Neural crest cell (in vitro differentiated cells): ENCODE measurements at regions not wholly inside any gene's neighbourhood (a gene's known extent, or its start where the extent isn't known, plus 50 kb on each side); places are given as distances from the start of the nearest gene placed in this dataset.
"Not testable (repeated sequence)": the region's sequence is repeated elsewhere in the genome, so short reads cannot be mapped to it uniquely, and the experiment has no call there.

Experiments used
- DNase-seq: peaks from one replicate; pipeline ENCODE4 v3.0.0; 2021; ENCODE audit warnings: low read depth, mixed read lengths, low spot score
- H3K27ac Mint-ChIP-seq: one replicate; pipeline ENCODE4 v1.8.0; 2021; ENCODE audit warnings: mild to moderate bottlenecking, mixed read lengths; ENCODE audit not compliant: unreplicated experiment
- H3K27me3 Mint-ChIP-seq: 2 replicates; pipeline ENCODE4 v1.8.0; 2021; ENCODE audit warnings: low read depth, mild to moderate bottlenecking, mixed read lengths
- H3K36me3 Mint-ChIP-seq: 2 replicates; pipeline ENCODE4 v1.8.0; 2021; ENCODE audit warnings: low read depth, mild to moderate bottlenecking, mixed read lengths
- H3K4me1 Mint-ChIP-seq: 2 replicates; pipeline ENCODE4 v1.8.0; 2021; ENCODE audit warnings: mixed read lengths
- H3K4me3 Mint-ChIP-seq: one replicate; pipeline ENCODE4 v1.8.0; 2021; ENCODE audit warnings: mild to moderate bottlenecking, mixed read lengths
- H3K9me3 Mint-ChIP-seq: 2 replicates; pipeline ENCODE4 v1.8.0; 2021; ENCODE audit warnings: mixed read lengths
- TF ChIP-seq, protein P1 (sequence below): fragments of 200-600 bp; sonication (generic); conservative IDR thresholded peaks from 2 replicates; pipeline ENCODE4 v1.5.0; 2021; ENCODE audit warnings: antibody characterized with exemption, mild to moderate bottlenecking

- no peaks in the 10 kb centered on the region for H3K36me3 Mint-ChIP-seq
- H3K9me3 Mint-ChIP-seq = peaks cover 9% of the 10 kb centered on the region
- H3K4me3 Mint-ChIP-seq = no peak overlapping the region
- H3K27ac Mint-ChIP-seq = no peak overlapping the region
- peaks cover 5% of the 10 kb centered on the region for H3K4me1 Mint-ChIP-seq
- TF ChIP-seq, protein P1, sequence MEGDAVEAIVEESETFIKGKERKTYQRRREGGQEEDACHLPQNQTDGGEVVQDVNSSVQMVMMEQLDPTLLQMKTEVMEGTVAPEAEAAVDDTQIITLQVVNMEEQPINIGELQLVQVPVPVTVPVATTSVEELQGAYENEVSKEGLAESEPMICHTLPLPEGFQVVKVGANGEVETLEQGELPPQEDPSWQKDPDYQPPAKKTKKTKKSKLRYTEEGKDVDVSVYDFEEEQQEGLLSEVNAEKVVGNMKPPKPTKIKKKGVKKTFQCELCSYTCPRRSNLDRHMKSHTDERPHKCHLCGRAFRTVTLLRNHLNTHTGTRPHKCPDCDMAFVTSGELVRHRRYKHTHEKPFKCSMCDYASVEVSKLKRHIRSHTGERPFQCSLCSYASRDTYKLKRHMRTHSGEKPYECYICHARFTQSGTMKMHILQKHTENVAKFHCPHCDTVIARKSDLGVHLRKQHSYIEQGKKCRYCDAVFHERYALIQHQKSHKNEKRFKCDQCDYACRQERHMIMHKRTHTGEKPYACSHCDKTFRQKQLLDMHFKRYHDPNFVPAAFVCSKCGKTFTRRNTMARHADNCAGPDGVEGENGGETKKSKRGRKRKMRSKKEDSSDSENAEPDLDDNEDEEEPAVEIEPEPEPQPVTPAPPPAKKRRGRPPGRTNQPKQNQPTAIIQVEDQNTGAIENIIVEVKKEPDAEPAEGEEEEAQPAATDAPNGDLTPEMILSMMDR = no peak
- no peaks in the 10 kb centered on the region for H3K27me3 Mint-ChIP-seq
- DNase-seq = no peak
These were observed 57.4 kb upstream of the NKD1 start for GRCh38 chr16:50490828-50491227.

DNA sequence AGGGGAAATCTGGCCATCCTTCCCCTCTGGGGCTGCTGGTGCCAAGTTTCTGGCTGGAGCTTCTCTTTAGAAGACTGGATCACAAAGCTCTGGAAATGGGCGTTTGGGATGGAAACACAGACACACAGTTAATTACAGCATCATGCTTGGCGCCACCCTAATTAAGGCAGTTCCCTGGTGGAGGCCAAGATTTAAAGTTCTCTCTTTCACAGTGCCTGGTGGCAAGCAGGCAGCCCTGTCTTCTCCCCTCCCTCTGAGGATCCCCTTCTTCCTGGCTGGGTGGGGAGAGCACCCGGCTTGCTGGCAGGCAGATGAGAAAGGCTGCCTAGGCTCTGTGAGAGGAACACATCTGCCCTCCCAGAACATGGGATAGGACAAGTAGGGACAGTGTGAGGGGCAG lies 59.0 kb upstream of the NKD1 start:
- Mint-ChIP-seq H3K4me3 (no peak overlapping the region), H3K9me3 (peaks cover 7% of the 10 kb centered on the region), H3K36me3 (peaks cover 2% of the 10 kb centered on the region), H3K27me3 (no peaks in the 10 kb centered on the region), H3K27ac (no peak overlapping the region), H3K4me1 (no peaks in the 10 kb centered on the region)
- DNase-seq = no peak
- TF ChIP-seq, protein P1 = no peak

DNA sequence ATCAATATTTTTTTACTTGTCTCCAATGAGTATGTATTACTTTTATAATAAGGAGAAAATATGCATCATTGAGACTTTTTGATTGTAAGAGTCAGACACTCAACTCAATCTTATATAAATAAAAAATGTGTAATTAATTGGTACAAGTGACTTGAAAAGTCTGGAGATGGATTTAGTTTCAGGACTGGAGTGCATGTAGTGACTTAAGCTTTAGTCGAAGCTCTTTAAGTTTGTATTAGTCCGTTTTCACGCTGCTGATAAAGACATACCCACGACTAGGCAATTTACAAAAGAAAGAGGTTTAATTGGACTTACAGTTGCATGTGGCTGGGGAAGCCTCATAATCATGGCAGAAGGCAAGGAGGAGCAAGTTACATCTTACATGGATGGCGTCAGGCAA lies 60.7 kb upstream of the NKD1 start:
- TF ChIP-seq, protein P1 = no peak
- no peak for DNase-seq
- Mint-ChIP-seq H3K36me3 (peaks cover 5% of the 10 kb centered on the region), H3K27me3 (no peaks in the 10 kb centered on the region), H3K9me3 (peaks cover 8% of the 10 kb centered on the region), H3K4me3 (no peak overlapping the region), H3K27ac (no peak overlapping the region), H3K4me1 (no peaks in the 10 kb centered on the region)

- not testable (repeated sequence) for H3K36me3 Mint-ChIP-seq, H3K27me3 Mint-ChIP-seq, H3K9me3 Mint-ChIP-seq, H3K4me1 Mint-ChIP-seq, H3K4me3 Mint-ChIP-seq, H3K27ac Mint-ChIP-seq, DNase-seq
These were observed 62.0 kb upstream of the NKD1 start for GRCh38 chr16:50486162-50486561.

- TF ChIP-seq, protein P1 = no peak
- no peak overlapping the region for H3K27ac Mint-ChIP-seq
- peaks cover 12% of the 10 kb centered on the region for H3K4me1 Mint-ChIP-seq
- no peak for DNase-seq
- H3K27me3 Mint-ChIP-seq = no peaks in the 10 kb centered on the region
- no peak overlapping the region for H3K4me3 Mint-ChIP-seq
- H3K36me3 Mint-ChIP-seq = peaks cover 5% of the 10 kb centered on the region
- H3K9me3 Mint-ChIP-seq = peaks cover 8% of the 10 kb centered on the region
These were observed 63.0 kb upstream of the NKD1 start for GRCh38 chr16:50485232-50485631.

DNA sequence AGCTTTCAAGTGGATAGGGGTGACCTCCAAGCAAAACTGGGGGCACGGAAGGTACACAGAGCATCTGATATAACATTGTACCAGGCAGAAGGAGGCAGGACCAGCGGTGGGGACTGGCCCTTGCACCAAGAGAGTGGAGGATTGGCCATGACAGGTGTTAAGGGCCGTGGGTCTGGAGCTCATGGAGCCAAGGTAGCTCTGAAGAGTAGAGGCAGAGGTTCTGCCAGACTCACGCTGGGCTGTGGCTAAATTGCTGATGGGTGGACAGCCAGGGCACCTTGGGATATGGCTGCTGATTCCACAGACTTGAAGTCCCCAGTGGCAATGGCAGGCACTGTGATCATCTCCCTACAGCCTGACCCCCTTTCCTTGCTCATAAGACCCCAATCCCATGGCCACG lies 65.9 kb upstream of the NKD1 start:
- H3K27ac Mint-ChIP-seq = peak overlapping the region; percentile 29
- no peak for DNase-seq
- H3K36me3 Mint-ChIP-seq = peaks cover 5% of the 10 kb centered on the region
- no peaks in the 10 kb centered on the region for H3K27me3 Mint-ChIP-seq
- no peak overlapping the region for H3K4me3 Mint-ChIP-seq
- H3K4me1 Mint-ChIP-seq = peaks cover 36% of the 10 kb centered on the region
- peaks cover 5% of the 10 kb centered on the region for H3K9me3 Mint-ChIP-seq
- TF ChIP-seq, protein P1 = no peak
